DMS153 treated with DMSO at 0.1 percent for 48 hours (cell line): ENCODE measurements at regions not wholly inside any gene's neighbourhood (a gene's known extent, or its start where the extent isn't known, plus 50 kb on each side); places are given as distances from the start of the nearest gene placed in this dataset.
"Not testable (repeated sequence)": the region's sequence is repeated elsewhere in the genome, so short reads cannot be mapped to it uniquely, and the experiment has no call there.

Experiments
- DNase-seq: peaks from one replicate; lab custom pipeline; 2025; ENCODE audit not compliant: unreplicated experiment; lab: John Stamatoyannopoulos, UW

- DNase-seq: no peak
These were observed 1092.5 kb upstream of the SEMA6A start for GRCh38 chr5:117667105-117667504.

GRCh38 chr5:117665121-117665520, 1090.5 kb upstream of the SEMA6A start:
- DNase-seq: no peak

GRCh38 chr5:117662361-117662760, 1087.7 kb upstream of the SEMA6A start:
- no peak for DNase-seq

- DNase-seq: peak; percentile 38
These were observed 1082.9 kb upstream of the SEMA6A start for GRCh38 chr5:117657541-117657940.

- no peak for DNase-seq
These were observed 1078.3 kb upstream of the SEMA6A start for GRCh38 chr5:117652958-117653280.

GRCh38 chr5:117652036-117652957, 1077.7 kb upstream of the SEMA6A start:
- DNase-seq: no peak

GRCh38 chr5:117649821-117650220, 1075.2 kb upstream of the SEMA6A start:
- DNase-seq: no peak

- DNase-seq: no peak
These were observed 1070.8 kb upstream of the SEMA6A start for GRCh38 chr5:117645400-117645799.

- no peak for DNase-seq
These were observed 1064.0 kb upstream of the SEMA6A start for GRCh38 chr5:117638581-117638980.

- no peak for DNase-seq
These were observed 1058.5 kb upstream of the SEMA6A start for GRCh38 chr5:117633093-117633492.

GRCh38 chr5:117624201-117624600, 1049.6 kb upstream of the SEMA6A start:
- no peak for DNase-seq

GRCh38 chr5:117623042-117623805, 1048.6 kb upstream of the SEMA6A start:
- no peak for DNase-seq

- DNase-seq: no peak
These were observed 1047.3 kb upstream of the SEMA6A start for GRCh38 chr5:117621921-117622320.

- DNase-seq: no peak
These were observed 1040.6 kb upstream of the SEMA6A start for GRCh38 chr5:117615226-117615625.

GRCh38 chr5:117614408-117614807, 1039.8 kb upstream of the SEMA6A start:
- no peak for DNase-seq

GRCh38 chr5:117604845-117605244, 1030.2 kb upstream of the SEMA6A start:
- DNase-seq: no peak

GRCh38 chr5:117599811-117600210, 1025.2 kb upstream of the SEMA6A start:
- DNase-seq: not testable (repeated sequence)

- DNase-seq: peak; percentile 1
These were observed 1019.5 kb upstream of the SEMA6A start for GRCh38 chr5:117594166-117594565.

- peak; percentile 4 for DNase-seq
These were observed 1016.3 kb upstream of the SEMA6A start for GRCh38 chr5:117590944-117591343.

- no peak for DNase-seq
These were observed 1014.0 kb upstream of the SEMA6A start for GRCh38 chr5:117588611-117589010.

- DNase-seq: no peak
These were observed 1012.5 kb upstream of the SEMA6A start for GRCh38 chr5:117587111-117587510.

- no peak for DNase-seq
These were observed 994.0 kb upstream of the SEMA6A start for GRCh38 chr5:117568622-117569021.
